ENCODE measurements at regions not wholly inside any gene's neighbourhood (a gene's known extent, or its start where the extent isn't known, plus 50 kb on each side); places are given as distances from the start of the nearest gene placed in this dataset.

DNA sequence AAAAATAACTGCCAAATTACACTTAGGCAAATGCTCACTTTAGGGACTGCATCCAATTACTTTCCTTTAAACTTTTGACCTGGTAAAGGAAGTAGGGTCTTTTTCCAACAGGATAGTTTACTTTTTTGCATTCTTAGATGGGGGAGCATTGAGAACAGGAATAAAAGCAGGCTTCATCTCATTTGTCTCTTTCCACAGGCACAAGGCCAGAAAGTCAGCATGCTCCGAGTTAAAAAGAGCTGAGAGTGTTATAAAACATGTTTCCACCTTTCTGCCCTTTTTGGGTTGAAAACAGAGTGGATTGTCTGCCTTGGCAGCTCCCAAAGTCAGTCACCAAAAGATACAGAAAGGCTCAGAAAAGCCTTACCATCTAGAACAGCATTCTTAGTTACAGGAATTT is 404.9 kb upstream of the ALCAM start:
- no peak for TF ChIP-seq RAD21 (conservative IDR thresholded peaks at IDR 0.05 in 1 of 2, IDR thresholded peaks at IDR 0.05 in 1 of 2)
- no peak for TF ChIP-seq PHF8 (IDR thresholded peaks at IDR 0.05; ENCODE audit: borderline replicate concordance, low read depth)
- TF ChIP-seq, protein P1, sequence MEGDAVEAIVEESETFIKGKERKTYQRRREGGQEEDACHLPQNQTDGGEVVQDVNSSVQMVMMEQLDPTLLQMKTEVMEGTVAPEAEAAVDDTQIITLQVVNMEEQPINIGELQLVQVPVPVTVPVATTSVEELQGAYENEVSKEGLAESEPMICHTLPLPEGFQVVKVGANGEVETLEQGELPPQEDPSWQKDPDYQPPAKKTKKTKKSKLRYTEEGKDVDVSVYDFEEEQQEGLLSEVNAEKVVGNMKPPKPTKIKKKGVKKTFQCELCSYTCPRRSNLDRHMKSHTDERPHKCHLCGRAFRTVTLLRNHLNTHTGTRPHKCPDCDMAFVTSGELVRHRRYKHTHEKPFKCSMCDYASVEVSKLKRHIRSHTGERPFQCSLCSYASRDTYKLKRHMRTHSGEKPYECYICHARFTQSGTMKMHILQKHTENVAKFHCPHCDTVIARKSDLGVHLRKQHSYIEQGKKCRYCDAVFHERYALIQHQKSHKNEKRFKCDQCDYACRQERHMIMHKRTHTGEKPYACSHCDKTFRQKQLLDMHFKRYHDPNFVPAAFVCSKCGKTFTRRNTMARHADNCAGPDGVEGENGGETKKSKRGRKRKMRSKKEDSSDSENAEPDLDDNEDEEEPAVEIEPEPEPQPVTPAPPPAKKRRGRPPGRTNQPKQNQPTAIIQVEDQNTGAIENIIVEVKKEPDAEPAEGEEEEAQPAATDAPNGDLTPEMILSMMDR (IDR thresholded peaks at IDR 0.05): no peak
- TF ChIP-seq TP53 (CRISPR knock-in tag; IDR thresholded peaks at IDR 0.05): no peak
- no peak for TF ChIP-seq POLR2A (IDR thresholded peaks at IDR 0.05; ENCODE audit: low read length)
- no peak for TF ChIP-seq CEBPB (IDR thresholded peaks at IDR 0.05)
- no peak for TF ChIP-seq JUN (IDR thresholded peaks at IDR 0.05)
- no peak for TF ChIP-seq HDAC2 (IDR thresholded peaks at IDR 0.05)
- TF ChIP-seq CHD2 (IDR thresholded peaks at IDR 0.05; ENCODE audit: low read length, partially characterized antibody): no peak
- no peak for TF ChIP-seq CBX2 (IDR thresholded peaks at IDR 0.05; ENCODE audit: borderline replicate concordance, low read depth)
- no peak for TF ChIP-seq SMC3 (IDR thresholded peaks at IDR 0.05)
- TF ChIP-seq, protein P2, sequence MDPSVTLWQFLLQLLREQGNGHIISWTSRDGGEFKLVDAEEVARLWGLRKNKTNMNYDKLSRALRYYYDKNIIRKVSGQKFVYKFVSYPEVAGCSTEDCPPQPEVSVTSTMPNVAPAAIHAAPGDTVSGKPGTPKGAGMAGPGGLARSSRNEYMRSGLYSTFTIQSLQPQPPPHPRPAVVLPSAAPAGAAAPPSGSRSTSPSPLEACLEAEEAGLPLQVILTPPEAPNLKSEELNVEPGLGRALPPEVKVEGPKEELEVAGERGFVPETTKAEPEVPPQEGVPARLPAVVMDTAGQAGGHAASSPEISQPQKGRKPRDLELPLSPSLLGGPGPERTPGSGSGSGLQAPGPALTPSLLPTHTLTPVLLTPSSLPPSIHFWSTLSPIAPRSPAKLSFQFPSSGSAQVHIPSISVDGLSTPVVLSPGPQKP (IDR thresholded peaks at IDR 0.05; ENCODE audit: low read depth, low read length): no peak

All from A549 (cell line).